ENCODE measurements at regions not wholly inside any gene's neighbourhood (a gene's known extent, or its start where the extent isn't known, plus 50 kb on each side); places are given as distances from the start of the nearest gene placed in this dataset.

DNA sequence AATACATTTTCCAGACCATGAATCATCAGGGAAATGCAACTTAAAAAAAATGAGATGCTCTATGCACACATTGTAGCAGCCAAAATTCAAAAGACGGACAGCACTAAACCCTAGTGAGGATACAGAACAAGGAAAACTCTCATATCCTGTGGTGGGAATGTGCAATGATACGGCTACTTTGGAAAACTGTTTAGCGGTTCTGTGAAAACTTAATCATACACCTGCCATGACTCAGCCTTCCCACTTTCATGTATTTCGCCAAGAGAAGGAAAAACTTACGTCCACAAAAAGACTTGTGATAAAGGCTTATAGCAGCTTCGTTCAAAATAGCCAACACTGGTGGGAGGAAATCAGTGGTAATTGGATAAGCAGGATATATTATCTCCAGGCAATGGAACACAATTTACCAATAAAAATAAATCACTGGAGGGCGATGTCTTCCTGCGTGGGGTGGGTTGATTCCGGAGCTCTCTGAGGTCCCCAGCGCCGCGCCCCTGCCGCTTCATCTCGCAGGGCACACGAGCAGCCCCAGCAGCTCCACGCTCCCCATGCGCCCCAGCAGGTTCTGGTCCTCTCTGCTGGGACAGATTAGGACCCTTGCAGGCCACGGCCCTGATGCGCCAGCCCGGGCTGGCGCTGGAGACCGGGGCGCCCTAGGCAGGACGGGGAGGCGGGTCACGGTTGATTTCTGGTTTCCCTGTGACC, 97.2 kb upstream of the ARHGEF7 start:
- TF ChIP-seq, protein P1, sequence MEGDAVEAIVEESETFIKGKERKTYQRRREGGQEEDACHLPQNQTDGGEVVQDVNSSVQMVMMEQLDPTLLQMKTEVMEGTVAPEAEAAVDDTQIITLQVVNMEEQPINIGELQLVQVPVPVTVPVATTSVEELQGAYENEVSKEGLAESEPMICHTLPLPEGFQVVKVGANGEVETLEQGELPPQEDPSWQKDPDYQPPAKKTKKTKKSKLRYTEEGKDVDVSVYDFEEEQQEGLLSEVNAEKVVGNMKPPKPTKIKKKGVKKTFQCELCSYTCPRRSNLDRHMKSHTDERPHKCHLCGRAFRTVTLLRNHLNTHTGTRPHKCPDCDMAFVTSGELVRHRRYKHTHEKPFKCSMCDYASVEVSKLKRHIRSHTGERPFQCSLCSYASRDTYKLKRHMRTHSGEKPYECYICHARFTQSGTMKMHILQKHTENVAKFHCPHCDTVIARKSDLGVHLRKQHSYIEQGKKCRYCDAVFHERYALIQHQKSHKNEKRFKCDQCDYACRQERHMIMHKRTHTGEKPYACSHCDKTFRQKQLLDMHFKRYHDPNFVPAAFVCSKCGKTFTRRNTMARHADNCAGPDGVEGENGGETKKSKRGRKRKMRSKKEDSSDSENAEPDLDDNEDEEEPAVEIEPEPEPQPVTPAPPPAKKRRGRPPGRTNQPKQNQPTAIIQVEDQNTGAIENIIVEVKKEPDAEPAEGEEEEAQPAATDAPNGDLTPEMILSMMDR (IDR thresholded peaks at IDR 0.05), result no peak
- Mint-ChIP-seq H3K36me3 (no peaks in the 10 kb centered on the region), H3K4me3 (no peak overlapping the region), H3K4me1 (no peaks in the 10 kb centered on the region), H3K9me3 (peaks cover 16 to 23% (median 16%) of the 10 kb centered on the region in 7 donors), H3K27me3 (ENCODE audit: low read depth in 3 of 3) (peaks cover 1 to 10% (median 2%) of the 10 kb centered on the region in 3 donors), H3K27ac (no peak overlapping the region)
- H3K9me3 ChIP-seq (replicated peaks in 1 of 2; ENCODE audit: control insufficient read depth in 1 of 2, insufficient read depth in 1 of 2, low read length in 2 of 2), result peaks cover 14 to 28% of the 10 kb centered on the region in 2 donors
- H3K4me1 ChIP-seq (ENCODE audit: control insufficient read depth in 1 of 2, insufficient read depth in 2 of 2, low read length in 2 of 2), result no peaks in the 10 kb centered on the region
- 98% methylated on average over 17 of the region's 26 CpGs for WGBS (ENCODE audit: insufficient coverage)
- no peak for DNase-seq
- H3K36me3 ChIP-seq (replicated peaks in 1 of 2; ENCODE audit: control insufficient read depth in 1 of 2, insufficient read depth in 2 of 2, low read length in 2 of 2), result no peaks in the 10 kb centered on the region
- intact Hi-C loops (cut with micrococcal nuclease), result no loop called here
- H3K4me2 ChIP-seq (replicated peaks; ENCODE audit: extremely low read depth, low read length, poor library complexity, severe bottlenecking), result no peak overlapping the region
- no peaks in the 10 kb centered on the region for H4K20me1 ChIP-seq (ENCODE audit: insufficient read depth, low read length)
- H3K27ac ChIP-seq (ENCODE audit: low read depth in 1 of 2, low read length in 2 of 2), result no peak overlapping the region
- H3K4me3 ChIP-seq (replicated peaks in 1 of 3; ENCODE audit: low read depth in 2 of 3, low read length in 3 of 3), result no peak overlapping the region
- H3K27me3 ChIP-seq (ENCODE audit: control insufficient read depth in 2 of 2, insufficient read depth in 2 of 2, low read length in 2 of 2), result no peaks in the 10 kb centered on the region
- no peak overlapping the region for H2AFZ ChIP-seq (ENCODE audit: insufficient read depth, low read depth, low read length, poor library complexity, severe bottlenecking)
- no peak overlapping the region for H3K9ac ChIP-seq (ENCODE audit: insufficient read depth, low read length, poor library complexity, severe bottlenecking)
- H3K79me2 ChIP-seq (ENCODE audit: insufficient read depth, low read length), result no peaks in the 10 kb centered on the region

DNA sequence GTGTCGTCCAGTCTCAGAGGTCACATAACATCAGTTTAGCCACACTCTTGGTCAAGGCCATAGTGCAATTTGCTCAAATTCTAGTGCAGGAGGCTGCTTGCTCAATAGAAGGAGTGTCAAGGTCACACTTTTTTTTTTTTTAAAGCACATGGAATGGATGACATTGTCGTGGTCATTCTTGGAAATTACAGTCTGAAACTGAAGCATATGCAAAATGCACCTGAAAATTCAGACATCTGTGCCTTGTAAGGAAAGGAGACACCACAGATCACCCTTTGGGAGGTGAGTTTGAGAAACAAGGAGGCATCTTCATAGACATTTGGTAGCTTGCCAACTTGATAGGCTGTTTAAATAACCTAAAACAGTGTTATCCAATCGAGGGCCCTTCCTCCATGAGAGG, 98.3 kb upstream of the ANKRD10 start:
- no peaks in the 10 kb centered on the region for H4K20me1 ChIP-seq (ENCODE audit: insufficient read depth, low read length)
- H3K79me2 ChIP-seq (ENCODE audit: insufficient read depth, low read length), result no peaks in the 10 kb centered on the region
- no peaks in the 10 kb centered on the region for H3K4me1 ChIP-seq (ENCODE audit: control insufficient read depth in 1 of 2, insufficient read depth in 2 of 2, low read length in 2 of 2)
- Mint-ChIP-seq H3K27me3 (ENCODE audit: low read depth in 3 of 3) (peaks cover 2 to 15% (median 4%) of the 10 kb centered on the region in 3 donors), H3K9me3 (peaks cover 0 to 3% (median 0%) of the 10 kb centered on the region in 7 donors), H3K36me3 (no peaks in the 10 kb centered on the region), H3K4me1 (peaks cover 2% of the 10 kb centered on the region), H3K27ac (no peak overlapping the region), H3K4me3 (no peak overlapping the region)
- H3K27ac ChIP-seq (ENCODE audit: low read depth in 1 of 2, low read length in 2 of 2), result no peak overlapping the region
- H3K9me3 ChIP-seq (replicated peaks in 1 of 2; ENCODE audit: control insufficient read depth in 1 of 2, insufficient read depth in 1 of 2, low read length in 2 of 2), result peaks cover 0 to 2% of the 10 kb centered on the region in 2 donors
- H3K9ac ChIP-seq (ENCODE audit: insufficient read depth, low read length, poor library complexity, severe bottlenecking), result no peak overlapping the region
- H2AFZ ChIP-seq (ENCODE audit: insufficient read depth, low read depth, low read length, poor library complexity, severe bottlenecking), result no peak overlapping the region
- H3K36me3 ChIP-seq (replicated peaks in 1 of 2; ENCODE audit: control insufficient read depth in 1 of 2, insufficient read depth in 2 of 2, low read length in 2 of 2), result no peaks in the 10 kb centered on the region
- no peaks in the 10 kb centered on the region for H3K27me3 ChIP-seq (ENCODE audit: control insufficient read depth in 2 of 2, insufficient read depth in 2 of 2, low read length in 2 of 2)
- no peak overlapping the region for H3K4me2 ChIP-seq (replicated peaks; ENCODE audit: extremely low read depth, low read length, poor library complexity, severe bottlenecking)
- TF ChIP-seq, protein P1 (IDR thresholded peaks at IDR 0.05), result no peak
- intact Hi-C loops (cut with micrococcal nuclease), result no loop called here
- no peak overlapping the region for H3K4me3 ChIP-seq (replicated peaks in 1 of 3; ENCODE audit: low read depth in 2 of 3, low read length in 3 of 3)
- no peak for DNase-seq
- 100% methylated on average over 1 of the region's 3 CpGs for WGBS (ENCODE audit: insufficient coverage)
